ENCODE measurements at regions not wholly inside any gene's neighbourhood (a gene's known extent, or its start where the extent isn't known, plus 50 kb on each side); places are given as distances from the start of the nearest gene placed in this dataset.

GRCh38 chr4:181863856-181864255, 379.3 kb upstream of the TENM3 start:
- Histone ChIP-seq H3K9me3 (no peaks in the 10 kb centered on the region), H3K36me3 (no peaks in the 10 kb centered on the region), H3K27ac (no peak overlapping the region), H3K4me3 (no peak overlapping the region), H3K27me3 (no peaks in the 10 kb centered on the region), H3K4me1 (no peaks in the 10 kb centered on the region)
- no peak for TF ChIP-seq CTCF (IDR thresholded peaks at IDR 0.05)
- no peak for TF ChIP-seq POLR2AphosphoS5 (IDR thresholded peaks at IDR 0.05; ENCODE audit: insufficient read depth in 1 of 2, low read depth in 1 of 2)
- intact Hi-C loops (cut with DNase I) = no loop called here
- no peak for DNase-seq (ENCODE audit: extremely low spot score in 2 of 2)

GRCh38 chr4:181870326-181870725, 372.9 kb upstream of the TENM3 start:
- Histone ChIP-seq H3K27ac (no peak overlapping the region), H3K9me3 (no peaks in the 10 kb centered on the region), H3K36me3 (no peaks in the 10 kb centered on the region), H3K27me3 (no peaks in the 10 kb centered on the region), H3K4me3 (no peak overlapping the region), H3K4me1 (no peaks in the 10 kb centered on the region)
- TF ChIP-seq CTCF (IDR thresholded peaks at IDR 0.05) (no peak), POLR2A (IDR thresholded peaks at IDR 0.05) (no peak), POLR2AphosphoS5 (IDR thresholded peaks at IDR 0.05; ENCODE audit: insufficient read depth in 1 of 2, low read depth in 1 of 2) (no peak)
- intact Hi-C loops (cut with DNase I) = no loop called here
- no peak for DNase-seq (ENCODE audit: extremely low spot score in 2 of 2)

GRCh38 chr4:181874602-181875001, 368.6 kb upstream of the TENM3 start:
- H3K9me3 ChIP-seq = no peaks in the 10 kb centered on the region
- no peak for TF ChIP-seq CTCF (IDR thresholded peaks at IDR 0.05)
- TF ChIP-seq POLR2A (IDR thresholded peaks at IDR 0.05) = no peak
- H3K36me3 ChIP-seq = no peaks in the 10 kb centered on the region
- H3K4me1 ChIP-seq = no peaks in the 10 kb centered on the region
- intact Hi-C loops (cut with DNase I) = no loop called here
- H3K27me3 ChIP-seq = no peaks in the 10 kb centered on the region
- no peak overlapping the region for H3K27ac ChIP-seq
- no peak overlapping the region for H3K4me3 ChIP-seq
- no peak for DNase-seq (ENCODE audit: extremely low spot score in 2 of 2)

GRCh38 chr4:181877329-181877848, 365.8 kb upstream of the TENM3 start:
- intact Hi-C loops (cut with DNase I) = no loop called here
- no peak for DNase-seq (ENCODE audit: extremely low spot score in 2 of 2)
- no peak for TF ChIP-seq CTCF (IDR thresholded peaks at IDR 0.05)
- no peak for TF ChIP-seq POLR2AphosphoS5 (IDR thresholded peaks at IDR 0.05; ENCODE audit: insufficient read depth in 1 of 2, low read depth in 1 of 2)
- TF ChIP-seq POLR2A (IDR thresholded peaks at IDR 0.05) = no peak
- Histone ChIP-seq H3K27ac (no peak overlapping the region), H3K36me3 (no peaks in the 10 kb centered on the region), H3K4me1 (no peaks in the 10 kb centered on the region), H3K9me3 (no peaks in the 10 kb centered on the region), H3K4me3 (no peak overlapping the region), H3K27me3 (no peaks in the 10 kb centered on the region)

- no peak for DNase-seq (ENCODE audit: extremely low spot score in 2 of 2)
- Histone ChIP-seq H3K9me3 (no peaks in the 10 kb centered on the region), H3K27me3 (no peaks in the 10 kb centered on the region), H3K4me1 (no peaks in the 10 kb centered on the region), H3K27ac (no peak overlapping the region), H3K4me3 (no peak overlapping the region), H3K36me3 (no peaks in the 10 kb centered on the region)
- TF ChIP-seq POLR2A (IDR thresholded peaks at IDR 0.05) (no peak), CTCF (IDR thresholded peaks at IDR 0.05) (no peak), POLR2AphosphoS5 (IDR thresholded peaks at IDR 0.05; ENCODE audit: insufficient read depth in 1 of 2, low read depth in 1 of 2) (no peak)
- intact Hi-C loops (cut with DNase I) = no loop called here
These were observed 353.2 kb upstream of the TENM3 start for GRCh38 chr4:181890031-181890430.

Measured in vagina (tissue), 2 donors.